ENCODE measurements at regions not wholly inside any gene's neighbourhood (a gene's known extent, or its start where the extent isn't known, plus 50 kb on each side); places are given as distances from the start of the nearest gene placed in this dataset.

GRCh38 chr10:23850631-23851030 is 358.3 kb upstream of the KIAA1217 start:
- Histone ChIP-seq H3K79me2 (ENCODE audit: control insufficient read depth, insufficient read depth, low read length) (no peaks in the 10 kb centered on the region), H3K4me2 (ENCODE audit: insufficient read depth, low read length) (no peak overlapping the region), H3K27me3 (ENCODE audit: control insufficient read depth in 2 of 2, insufficient read depth in 2 of 2, low read length in 2 of 2) (no peaks in the 10 kb centered on the region), H3K9me1 (replicated peaks; ENCODE audit: control insufficient read depth, extremely low read depth, insufficient read depth, low read length) (no peaks in the 10 kb centered on the region), H3K9ac (replicated peaks; ENCODE audit: extremely low read depth, insufficient read depth, low read length) (no peak overlapping the region), H4K20me1 (replicated peaks; ENCODE audit: control insufficient read depth, extremely low read depth, insufficient read depth, low read length) (no peaks in the 10 kb centered on the region), H3K9me3 (replicated peaks; ENCODE audit: control insufficient read depth, insufficient read depth, low read length) (no peaks in the 10 kb centered on the region), H3K4me1 (ENCODE audit: control insufficient read depth, extremely low read depth, insufficient read depth, low read length) (no peaks in the 10 kb centered on the region), H3K36me3 (ENCODE audit: control insufficient read depth in 2 of 2, extremely low read depth in 1 of 2, insufficient read depth in 2 of 2, low read length in 2 of 2) (no peaks in the 10 kb centered on the region), H2AFZ (ENCODE audit: low read depth, low read length) (no peak overlapping the region), H3K4me3 (replicated peaks in 1 of 3; ENCODE audit: insufficient read depth in 1 of 3, low read depth in 1 of 3, low read length in 3 of 3) (no peak overlapping the region), H3K27ac (ENCODE audit: insufficient read depth, low read depth, low read length) (no peak overlapping the region)
- ChIA-PET POLR2A (no interaction called here), CTCF (no interaction called here)
- no peak for DNase-seq (ENCODE audit: low read depth, low spot score)
- no TSS peak for BruUV-seq (replicated peaks)
- no peak for FAIRE-seq
- no peak for TF ChIP-seq JUN (IDR thresholded peaks at IDR 0.05; ENCODE audit: borderline replicate concordance, insufficient read depth, insufficient read length, low read depth)
- TF ChIP-seq MYC (IDR thresholded peaks at IDR 0.05; ENCODE audit: low read depth, low read length): no peak
- no peak for TF ChIP-seq EZH2 (IDR thresholded peaks at IDR 0.05; ENCODE audit: borderline replicate concordance, low read depth, low read length, severe bottlenecking)
- no peak for TF ChIP-seq POLR2A (IDR thresholded peaks at IDR 0.05; ENCODE audit: low read depth, low read length)
- no peak for TF ChIP-seq POLR2AphosphoS5 (IDR thresholded peaks at IDR 0.05; ENCODE audit: insufficient read depth, low read depth, low read length)
- no peak for TF ChIP-seq FOS (IDR thresholded peaks at IDR 0.05; ENCODE audit: borderline replicate concordance, insufficient read depth, low read length)
- TF ChIP-seq GATA2 (IDR thresholded peaks at IDR 0.05; ENCODE audit: insufficient read depth, insufficient read length, low read depth, low read length): no peak
- intact Hi-C loops (cut with micrococcal nuclease): no loop called here
- dilution Hi-C loops (cut with MboI; ENCODE audit: extremely low pct_ligation_motif_present, low sequenced_read_pairs): no loop called here

- no peaks in the 10 kb centered on the region for H3K36me3 ChIP-seq (ENCODE audit: control insufficient read depth in 2 of 2, extremely low read depth in 1 of 2, insufficient read depth in 2 of 2, low read length in 2 of 2)
- H3K4me1 ChIP-seq (ENCODE audit: control insufficient read depth, extremely low read depth, insufficient read depth, low read length): no peaks in the 10 kb centered on the region
- dilution Hi-C loops (cut with MboI; ENCODE audit: extremely low pct_ligation_motif_present, low sequenced_read_pairs) (no loop called here), intact Hi-C loops (cut with micrococcal nuclease) (no loop called here)
- H3K9ac ChIP-seq (replicated peaks; ENCODE audit: extremely low read depth, insufficient read depth, low read length): no peak overlapping the region
- H2AFZ ChIP-seq (ENCODE audit: low read depth, low read length): no peak overlapping the region
- peaks cover 7% of the 10 kb centered on the region for H3K9me3 ChIP-seq (replicated peaks; ENCODE audit: control insufficient read depth, insufficient read depth, low read length)
- H3K27ac ChIP-seq (ENCODE audit: insufficient read depth, low read depth, low read length): no peak overlapping the region
- no peaks in the 10 kb centered on the region for H3K9me1 ChIP-seq (replicated peaks; ENCODE audit: control insufficient read depth, extremely low read depth, insufficient read depth, low read length)
- no peak overlapping the region for H3K4me2 ChIP-seq (ENCODE audit: insufficient read depth, low read length)
- H3K27me3 ChIP-seq (ENCODE audit: control insufficient read depth in 2 of 2, insufficient read depth in 2 of 2, low read length in 2 of 2): no peaks in the 10 kb centered on the region
- H3K4me3 ChIP-seq (replicated peaks in 1 of 3; ENCODE audit: insufficient read depth in 1 of 3, low read depth in 1 of 3, low read length in 3 of 3): no peak overlapping the region
- DNase-seq (ENCODE audit: low read depth, low spot score) (no peak), FAIRE-seq (no peak)
- no TSS peak for BruUV-seq (replicated peaks)
- H3K79me2 ChIP-seq (ENCODE audit: control insufficient read depth, insufficient read depth, low read length): no peaks in the 10 kb centered on the region
- TF ChIP-seq EZH2 (IDR thresholded peaks at IDR 0.05; ENCODE audit: borderline replicate concordance, low read depth, low read length, severe bottlenecking) (no peak), JUN (IDR thresholded peaks at IDR 0.05; ENCODE audit: borderline replicate concordance, insufficient read depth, insufficient read length, low read depth) (no peak), POLR2AphosphoS5 (IDR thresholded peaks at IDR 0.05; ENCODE audit: insufficient read depth, low read depth, low read length) (no peak)
- POLR2A ChIA-PET: no interaction called here
- no peaks in the 10 kb centered on the region for H4K20me1 ChIP-seq (replicated peaks; ENCODE audit: control insufficient read depth, extremely low read depth, insufficient read depth, low read length)
- CTCF ChIA-PET: no interaction called here
Observed at GRCh38 chr10:23859598-23859997, 349.3 kb upstream of the KIAA1217 start.
